ENCODE measurements at regions not wholly inside any gene's neighbourhood (a gene's known extent, or its start where the extent isn't known, plus 50 kb on each side); places are given as distances from the start of the nearest gene placed in this dataset.

GRCh38 chr6:23140871-23141270 lies 571.5 kb downstream of the HDGFL1 start:
- Histone ChIP-seq H3K4me1 (ENCODE audit: control insufficient read depth in 2 of 2, insufficient read depth in 2 of 2, low read length in 2 of 2) (no peaks in the 10 kb centered on the region), H3K9me3 (ENCODE audit: control insufficient read depth in 2 of 2, insufficient read depth in 1 of 2, low read length in 1 of 2) (peaks cover 0 to 7% of the 10 kb centered on the region in 2 donors), H3K36me3 (ENCODE audit: control insufficient read depth in 2 of 2, insufficient read depth in 2 of 2, low read length in 1 of 2) (no peaks in the 10 kb centered on the region), H3K4me3 (ENCODE audit: low read length in 2 of 2) (no peak overlapping the region), H3K27me3 (ENCODE audit: control insufficient read depth in 2 of 2, insufficient read depth in 1 of 2, low read length in 1 of 2) (no peaks in the 10 kb centered on the region), H3K27ac (ENCODE audit: low read depth in 1 of 2, low read length in 1 of 2) (no peak overlapping the region)
- no peak for DNase-seq (ENCODE audit: low read depth in 6 of 9, low spot score in 9 of 9)

- 94% methylated on average over 2 of the region's 2 CpGs for WGBS
- no peaks in the 10 kb centered on the region for H3K9me3 ChIP-seq (ENCODE audit: control insufficient read depth in 2 of 2, insufficient read depth in 1 of 2, low read length in 1 of 2)
- no peak overlapping the region for H3K27ac ChIP-seq (ENCODE audit: low read depth in 1 of 2, low read length in 1 of 2)
- no peaks in the 10 kb centered on the region for H3K36me3 ChIP-seq (ENCODE audit: control insufficient read depth in 2 of 2, insufficient read depth in 2 of 2, low read length in 1 of 2)
- no peak for DNase-seq (ENCODE audit: low read depth in 6 of 9, low spot score in 9 of 9)
- H3K4me3 ChIP-seq (ENCODE audit: low read length in 2 of 2) = no peak overlapping the region
- no peaks in the 10 kb centered on the region for H3K27me3 ChIP-seq (ENCODE audit: control insufficient read depth in 2 of 2, insufficient read depth in 1 of 2, low read length in 1 of 2)
- H3K4me1 ChIP-seq (ENCODE audit: control insufficient read depth in 2 of 2, insufficient read depth in 2 of 2, low read length in 2 of 2) = no peaks in the 10 kb centered on the region
Measured at GRCh38 chr6:23145781-23146180, 576.4 kb downstream of the HDGFL1 start.

GRCh38 chr6:23154159-23154558 lies 584.8 kb downstream of the HDGFL1 start:
- no peak for DNase-seq (ENCODE audit: low read depth in 6 of 9, low spot score in 9 of 9)

GRCh38 chr6:23170049-23170448 lies 600.7 kb downstream of the HDGFL1 start:
- Histone ChIP-seq H3K4me1 (ENCODE audit: control insufficient read depth in 2 of 2, insufficient read depth in 2 of 2, low read length in 2 of 2) (no peaks in the 10 kb centered on the region), H3K27me3 (ENCODE audit: control insufficient read depth in 2 of 2, insufficient read depth in 1 of 2, low read length in 1 of 2) (no peaks in the 10 kb centered on the region), H3K4me3 (ENCODE audit: low read length in 2 of 2) (no peak overlapping the region), H3K27ac (ENCODE audit: low read depth in 1 of 2, low read length in 1 of 2) (no peak overlapping the region), H3K9me3 (ENCODE audit: control insufficient read depth in 2 of 2, insufficient read depth in 1 of 2, low read length in 1 of 2) (no peaks in the 10 kb centered on the region), H3K36me3 (ENCODE audit: control insufficient read depth in 2 of 2, insufficient read depth in 2 of 2, low read length in 1 of 2) (no peaks in the 10 kb centered on the region)
- WGBS = 88% methylated on average over 1 of the region's 1 CpG
- no peak for DNase-seq (ENCODE audit: low read depth in 6 of 9, low spot score in 9 of 9)

More at GRCh38 chr6:23154159-23154558, 584.8 kb downstream of the HDGFL1 start:
- Histone ChIP-seq H3K9me3 (ENCODE audit: control insufficient read depth in 2 of 2, insufficient read depth in 1 of 2, low read length in 1 of 2) (no peaks in the 10 kb centered on the region), H3K4me3 (ENCODE audit: low read length in 2 of 2) (no peak overlapping the region), H3K27me3 (ENCODE audit: control insufficient read depth in 2 of 2, insufficient read depth in 1 of 2, low read length in 1 of 2) (no peaks in the 10 kb centered on the region), H3K27ac (ENCODE audit: low read depth in 1 of 2, low read length in 1 of 2) (no peak overlapping the region), H3K36me3 (ENCODE audit: control insufficient read depth in 2 of 2, insufficient read depth in 2 of 2, low read length in 1 of 2) (no peaks in the 10 kb centered on the region), H3K4me1 (ENCODE audit: control insufficient read depth in 2 of 2, insufficient read depth in 2 of 2, low read length in 2 of 2) (no peaks in the 10 kb centered on the region)

- H3K9me3 ChIP-seq (ENCODE audit: control insufficient read depth in 2 of 2, insufficient read depth in 1 of 2, low read length in 1 of 2) = no peaks in the 10 kb centered on the region
- H3K4me3 ChIP-seq (ENCODE audit: low read length in 2 of 2) = no peak overlapping the region
- DNase-seq (ENCODE audit: low read depth in 6 of 9, low spot score in 9 of 9) = peak in 2 of 9 donors; percentile 4 to 10
- H3K27ac ChIP-seq (ENCODE audit: low read depth in 1 of 2, low read length in 1 of 2) = no peak overlapping the region
- H3K4me1 ChIP-seq (ENCODE audit: control insufficient read depth in 2 of 2, insufficient read depth in 2 of 2, low read length in 2 of 2) = no peaks in the 10 kb centered on the region
- whole genome bisulfite sequencing = 10% methylated on average over 3 of the region's 3 CpGs
- no peaks in the 10 kb centered on the region for H3K36me3 ChIP-seq (ENCODE audit: control insufficient read depth in 2 of 2, insufficient read depth in 2 of 2, low read length in 1 of 2)
- no peaks in the 10 kb centered on the region for H3K27me3 ChIP-seq (ENCODE audit: control insufficient read depth in 2 of 2, insufficient read depth in 1 of 2, low read length in 1 of 2)
Measured at GRCh38 chr6:23173234-23173633, 603.9 kb downstream of the HDGFL1 start.

GRCh38 chr6:23174781-23175361 lies 605.5 kb downstream of the HDGFL1 start:
- Histone ChIP-seq H3K36me3 (ENCODE audit: control insufficient read depth in 2 of 2, insufficient read depth in 2 of 2, low read length in 1 of 2) (no peaks in the 10 kb centered on the region), H3K9me3 (ENCODE audit: control insufficient read depth in 2 of 2, insufficient read depth in 1 of 2, low read length in 1 of 2) (no peaks in the 10 kb centered on the region), H3K27me3 (ENCODE audit: control insufficient read depth in 2 of 2, insufficient read depth in 1 of 2, low read length in 1 of 2) (no peaks in the 10 kb centered on the region), H3K27ac (ENCODE audit: low read depth in 1 of 2, low read length in 1 of 2) (no peak overlapping the region), H3K4me3 (ENCODE audit: low read length in 2 of 2) (no peak overlapping the region), H3K4me1 (ENCODE audit: control insufficient read depth in 2 of 2, insufficient read depth in 2 of 2, low read length in 2 of 2) (no peaks in the 10 kb centered on the region)
- 96% methylated on average over 7 of the region's 7 CpGs for WGBS
- no peak for DNase-seq (ENCODE audit: low read depth in 6 of 9, low spot score in 9 of 9)

- Histone ChIP-seq H3K27me3 (ENCODE audit: control insufficient read depth in 2 of 2, insufficient read depth in 1 of 2, low read length in 1 of 2) (no peaks in the 10 kb centered on the region), H3K9me3 (ENCODE audit: control insufficient read depth in 2 of 2, insufficient read depth in 1 of 2, low read length in 1 of 2) (no peaks in the 10 kb centered on the region), H3K4me1 (ENCODE audit: control insufficient read depth in 2 of 2, insufficient read depth in 2 of 2, low read length in 2 of 2) (no peaks in the 10 kb centered on the region), H3K27ac (ENCODE audit: low read depth in 1 of 2, low read length in 1 of 2) (no peak overlapping the region), H3K4me3 (ENCODE audit: low read length in 2 of 2) (no peak overlapping the region), H3K36me3 (ENCODE audit: control insufficient read depth in 2 of 2, insufficient read depth in 2 of 2, low read length in 1 of 2) (no peaks in the 10 kb centered on the region)
- DNase-seq (ENCODE audit: low read depth in 6 of 9, low spot score in 9 of 9) = no peak
- WGBS = 95% methylated on average over 2 of the region's 2 CpGs
Measured at GRCh38 chr6:23175391-23175790, 606.0 kb downstream of the HDGFL1 start.

- no peak overlapping the region for H3K27ac ChIP-seq (ENCODE audit: low read depth in 1 of 2, low read length in 1 of 2)
- H3K4me3 ChIP-seq (ENCODE audit: low read length in 2 of 2) = no peak overlapping the region
- H3K27me3 ChIP-seq (ENCODE audit: control insufficient read depth in 2 of 2, insufficient read depth in 1 of 2, low read length in 1 of 2) = no peaks in the 10 kb centered on the region
- WGBS = 98% methylated on average over 8 of the region's 8 CpGs
- no peaks in the 10 kb centered on the region for H3K9me3 ChIP-seq (ENCODE audit: control insufficient read depth in 2 of 2, insufficient read depth in 1 of 2, low read length in 1 of 2)
- DNase-seq (ENCODE audit: low read depth in 6 of 9, low spot score in 9 of 9) = no peak
- no peaks in the 10 kb centered on the region for H3K4me1 ChIP-seq (ENCODE audit: control insufficient read depth in 2 of 2, insufficient read depth in 2 of 2, low read length in 2 of 2)
- no peaks in the 10 kb centered on the region for H3K36me3 ChIP-seq (ENCODE audit: control insufficient read depth in 2 of 2, insufficient read depth in 2 of 2, low read length in 1 of 2)
Measured at GRCh38 chr6:23176471-23176870, 607.1 kb downstream of the HDGFL1 start.

- WGBS = 95% methylated on average over 11 of the region's 11 CpGs
- no peak for DNase-seq (ENCODE audit: low read depth in 6 of 9, low spot score in 9 of 9)
- H3K4me1 ChIP-seq (ENCODE audit: control insufficient read depth in 2 of 2, insufficient read depth in 2 of 2, low read length in 2 of 2) = no peaks in the 10 kb centered on the region
- no peaks in the 10 kb centered on the region for H3K27me3 ChIP-seq (ENCODE audit: control insufficient read depth in 2 of 2, insufficient read depth in 1 of 2, low read length in 1 of 2)
- no peaks in the 10 kb centered on the region for H3K9me3 ChIP-seq (ENCODE audit: control insufficient read depth in 2 of 2, insufficient read depth in 1 of 2, low read length in 1 of 2)
- no peaks in the 10 kb centered on the region for H3K36me3 ChIP-seq (ENCODE audit: control insufficient read depth in 2 of 2, insufficient read depth in 2 of 2, low read length in 1 of 2)
- no peak overlapping the region for H3K4me3 ChIP-seq (ENCODE audit: low read length in 2 of 2)
- H3K27ac ChIP-seq (ENCODE audit: low read depth in 1 of 2, low read length in 1 of 2) = no peak overlapping the region
Measured at GRCh38 chr6:23176883-23177282, 607.5 kb downstream of the HDGFL1 start.

- DNase-seq (ENCODE audit: low read depth in 6 of 9, low spot score in 9 of 9) = no peak
- Histone ChIP-seq H3K9me3 (ENCODE audit: control insufficient read depth in 2 of 2, insufficient read depth in 1 of 2, low read length in 1 of 2) (no peaks in the 10 kb centered on the region), H3K36me3 (ENCODE audit: control insufficient read depth in 2 of 2, insufficient read depth in 2 of 2, low read length in 1 of 2) (no peaks in the 10 kb centered on the region), H3K4me1 (ENCODE audit: control insufficient read depth in 2 of 2, insufficient read depth in 2 of 2, low read length in 2 of 2) (no peaks in the 10 kb centered on the region), H3K27me3 (ENCODE audit: control insufficient read depth in 2 of 2, insufficient read depth in 1 of 2, low read length in 1 of 2) (no peaks in the 10 kb centered on the region), H3K4me3 (ENCODE audit: low read length in 2 of 2) (no peak overlapping the region), H3K27ac (ENCODE audit: low read depth in 1 of 2, low read length in 1 of 2) (no peak overlapping the region)
- WGBS = 81% methylated on average over 1 of the region's 1 CpG
Measured at GRCh38 chr6:23177806-23178205, 608.4 kb downstream of the HDGFL1 start.
